CD4-positive, alpha-beta memory T cell (primary cell): ENCODE measurements at regions not wholly inside any gene's neighbourhood (a gene's known extent, or its start where the extent isn't known, plus 50 kb on each side); places are given as distances from the start of the nearest gene placed in this dataset.

Source experiments
- CTCF ChIA-PET: fragments of 350-600 bp; sonication (Branson Sonifier 250); formaldehyde crosslinking; loops from one replicate; lab custom pipeline; 2021; ENCODE audit warnings: inconsistent platforms; ENCODE audit not compliant: partially characterized antibody; lab: Charles Lee
- POLR2A ChIA-PET: fragments of 350-600 bp; sonication (Branson Sonifier 250); formaldehyde crosslinking; loops from one replicate; lab custom pipeline; 2021; ENCODE audit not compliant: partially characterized antibody; lab: Charles Lee
- DNase-seq, 5 donors: peaks; one replicate each; pipeline versions ENCODE4 v3.0.0 to v3.0.0-alpha.2; 2020 to 2022; ENCODE audit warnings: mixed read lengths in 1 of 5
- H3K27ac ChIP-seq: one replicate; pipeline ENCODE4 v1.7.0; 2013; ENCODE audit warnings: low read depth, low read length
- H3K27me3 ChIP-seq: 2 replicates; pipeline ENCODE4 v1.7.0; 2013; ENCODE audit warnings: mild to moderate bottlenecking, low read length, moderate library complexity; ENCODE audit not compliant: insufficient read depth
- H3K36me3 ChIP-seq: 2 replicates; pipeline ENCODE4 v1.7.0; 2013; ENCODE audit warnings: mild to moderate bottlenecking, low read length, moderate library complexity; ENCODE audit not compliant: insufficient read depth
- H3K4me1 ChIP-seq: 2 replicates; pipeline ENCODE4 v1.7.0; 2013; ENCODE audit warnings: mild to moderate bottlenecking, low read length, moderate library complexity; ENCODE audit not compliant: insufficient read depth
- H3K4me3 ChIP-seq, 2 donors: one replicate each; pipeline ENCODE4 v1.7.0; 2013; ENCODE audit warnings: low read length in 2 of 2, mild to moderate bottlenecking in 1 of 2
- H3K9me3 ChIP-seq, 2 donors: one replicate each; pipeline ENCODE4 v1.7.0; 2013; ENCODE audit warnings: low read length in 2 of 2, control low read depth in 1 of 2; ENCODE audit not compliant: control insufficient read depth in 1 of 2
- H3K27ac Mint-ChIP-seq, 7 donors: one replicate each; pipeline ENCODE4 v1.8.0; 2020 to 2021; ENCODE audit warnings: mixed read lengths in 7 of 7, mild to moderate bottlenecking in 6 of 7, inconsistent platforms in 3 of 7, moderate library complexity in 3 of 7
- H3K27me3 Mint-ChIP-seq, 2 donors: one replicate each; pipeline ENCODE4 v1.8.0; 2020 to 2021; ENCODE audit warnings: mixed read lengths in 2 of 2
- H3K36me3 Mint-ChIP-seq, 2 donors: one replicate each; pipeline ENCODE4 v1.8.0; 2020 to 2021; ENCODE audit warnings: mixed read lengths in 2 of 2, inconsistent platforms in 1 of 2, mild to moderate bottlenecking in 1 of 2
- H3K4me1 Mint-ChIP-seq, 4 donors: one replicate each; pipeline ENCODE4 v1.8.0; 2020 to 2021; ENCODE audit warnings: mixed read lengths in 4 of 4, mild to moderate bottlenecking in 1 of 4
- H3K4me3 Mint-ChIP-seq, 8 donors: one replicate each; pipeline ENCODE4 v1.8.0; 2020 to 2021; ENCODE audit warnings: mixed read lengths in 8 of 8, mild to moderate bottlenecking in 7 of 8, moderate library complexity in 6 of 8, inconsistent platforms in 3 of 8
- H3K9me3 Mint-ChIP-seq, 8 donors: one replicate each; pipeline ENCODE4 v1.8.0; 2020 to 2021; ENCODE audit warnings: mixed read lengths in 8 of 8, mild to moderate bottlenecking in 5 of 8, inconsistent platforms in 3 of 8, moderate library complexity in 1 of 8
- intact Hi-C: fragments of 100-400 bp; cut with micrococcal nuclease; formaldehyde crosslinking; loops from one replicate; pipeline ENCODE4 v1.15.1; 2023

GRCh38 chr2:133833746-133834145 lies 265.5 kb upstream of the NCKAP5 start:
- Mint-ChIP-seq H3K4me1 (no peaks in the 10 kb centered on the region), H3K27ac (no peak overlapping the region), H3K4me3 (no peak overlapping the region), H3K9me3 (no peaks in the 10 kb centered on the region), H3K36me3 (no peaks in the 10 kb centered on the region), H3K27me3 (peaks cover 0 to 5% of the 10 kb centered on the region in 2 donors)
- H3K4me3 ChIP-seq, result no peak overlapping the region
- DNase-seq, result no peak
- ChIA-PET CTCF (interaction anchor here (6.8 kb wide), 1 partner anchor 10 kb away, joined by 60 read pairs; no protein-coding TSS in a partner anchor), POLR2A (no interaction called here)
- no peaks in the 10 kb centered on the region for H3K9me3 ChIP-seq
- no peaks in the 10 kb centered on the region for H3K36me3 ChIP-seq
- peaks cover 3% of the 10 kb centered on the region for H3K27me3 ChIP-seq
- no peak overlapping the region for H3K27ac ChIP-seq
- intact Hi-C loops, result no loop called here
- no peaks in the 10 kb centered on the region for H3K4me1 ChIP-seq

- no peaks in the 10 kb centered on the region for H3K27me3 ChIP-seq
- no peak overlapping the region for H3K4me3 ChIP-seq
- no peak overlapping the region for H3K27ac ChIP-seq
- Mint-ChIP-seq H3K36me3 (no peaks in the 10 kb centered on the region), H3K9me3 (no peaks in the 10 kb centered on the region), H3K4me3 (no peak overlapping the region), H3K27me3 (peaks cover 0 to 4% of the 10 kb centered on the region in 2 donors), H3K27ac (no peak overlapping the region), H3K4me1 (no peaks in the 10 kb centered on the region)
- ChIA-PET POLR2A (no interaction called here), CTCF (interaction anchor here (6.8 kb wide), 1 partner anchor 8 kb away, joined by 60 read pairs; no protein-coding TSS in a partner anchor)
- H3K36me3 ChIP-seq, result no peaks in the 10 kb centered on the region
- intact Hi-C loops, result no loop called here
- no peaks in the 10 kb centered on the region for H3K9me3 ChIP-seq
- H3K4me1 ChIP-seq, result no peaks in the 10 kb centered on the region
- DNase-seq, result no peak
Measured at GRCh38 chr2:133835821-133836619, 267.8 kb upstream of the NCKAP5 start.

GRCh38 chr2:133836691-133837345 lies 268.6 kb upstream of the NCKAP5 start:
- Histone ChIP-seq H3K27ac (no peak overlapping the region), H3K4me1 (no peaks in the 10 kb centered on the region), H3K27me3 (no peaks in the 10 kb centered on the region), H3K36me3 (no peaks in the 10 kb centered on the region), H3K4me3 (no peak overlapping the region), H3K9me3 (no peaks in the 10 kb centered on the region)
- Mint-ChIP-seq H3K27me3 (peaks cover 0 to 3% of the 10 kb centered on the region in 2 donors), H3K27ac (no peak overlapping the region), H3K4me1 (no peaks in the 10 kb centered on the region), H3K9me3 (no peaks in the 10 kb centered on the region), H3K4me3 (no peak overlapping the region), H3K36me3 (no peaks in the 10 kb centered on the region)
- intact Hi-C loops, result no loop called here
- CTCF ChIA-PET, result interaction anchor here (6.8 kb wide), 1 partner anchor 7 kb away, joined by 60 read pairs; no protein-coding TSS in a partner anchor
- DNase-seq, result no peak
- POLR2A ChIA-PET, result no interaction called here

- no peak overlapping the region for H3K27ac Mint-ChIP-seq
- H3K4me3 Mint-ChIP-seq, result no peak overlapping the region
- no peak for DNase-seq
Measured at GRCh38 chr2:133837441-133838094, 269.3 kb upstream of the NCKAP5 start.

GRCh38 chr2:133838642-133839365 lies 270.5 kb upstream of the NCKAP5 start:
- Histone ChIP-seq H3K27me3 (no peaks in the 10 kb centered on the region), H3K27ac (no peak overlapping the region), H3K4me3 (no peak overlapping the region), H3K9me3 (no peaks in the 10 kb centered on the region), H3K36me3 (no peaks in the 10 kb centered on the region), H3K4me1 (no peaks in the 10 kb centered on the region)
- peaks cover 0 to under 1% (median under 1%) of the 10 kb centered on the region in 4 donors for H3K4me1 Mint-ChIP-seq
- DNase-seq, result no peak
- no peaks in the 10 kb centered on the region for H3K36me3 Mint-ChIP-seq
- H3K27ac Mint-ChIP-seq, result no peak overlapping the region
- peaks cover 0 to 2% (median 0%) of the 10 kb centered on the region in 8 donors for H3K9me3 Mint-ChIP-seq
- no peak overlapping the region for H3K4me3 Mint-ChIP-seq
- CTCF ChIA-PET, result interaction anchor here (2.3 kb wide), 1 partner anchor 11 kb away, joined by 7 read pairs; no protein-coding TSS in a partner anchor
- intact Hi-C loops, result no loop called here
- POLR2A ChIA-PET, result no interaction called here
- no peaks in the 10 kb centered on the region for H3K27me3 Mint-ChIP-seq

More at GRCh38 chr2:133837441-133838094, 269.3 kb upstream of the NCKAP5 start:
- no peaks in the 10 kb centered on the region for H3K9me3 ChIP-seq
- no peaks in the 10 kb centered on the region for H3K36me3 ChIP-seq
- H3K9me3 Mint-ChIP-seq, result no peaks in the 10 kb centered on the region
- ChIA-PET CTCF (interaction anchor here (6.8 kb wide), 1 partner anchor 7 kb away, joined by 60 read pairs; no protein-coding TSS in a partner anchor), POLR2A (no interaction called here)
- no peaks in the 10 kb centered on the region for H3K36me3 Mint-ChIP-seq
- peaks cover 0 to 2% of the 10 kb centered on the region in 2 donors for H3K27me3 Mint-ChIP-seq
- H3K4me3 ChIP-seq, result no peak overlapping the region
- intact Hi-C loops, result no loop called here
- H3K4me1 Mint-ChIP-seq, result no peaks in the 10 kb centered on the region
- no peaks in the 10 kb centered on the region for H3K27me3 ChIP-seq
- H3K4me1 ChIP-seq, result no peaks in the 10 kb centered on the region
- no peak overlapping the region for H3K27ac ChIP-seq

GRCh38 chr2:133839677-133840076 lies 271.4 kb upstream of the NCKAP5 start:
- Histone ChIP-seq H3K4me3 (no peak overlapping the region), H3K36me3 (no peaks in the 10 kb centered on the region), H3K27me3 (no peaks in the 10 kb centered on the region), H3K9me3 (no peaks in the 10 kb centered on the region), H3K27ac (no peak overlapping the region), H3K4me1 (no peaks in the 10 kb centered on the region)
- ChIA-PET CTCF (interaction anchor here (2.3 kb wide), 1 partner anchor 10 kb away, joined by 7 read pairs; no protein-coding TSS in a partner anchor), POLR2A (no interaction called here)
- DNase-seq, result no peak
- Mint-ChIP-seq H3K4me1 (peaks cover 3 to 7% (median 6%) of the 10 kb centered on the region in 4 donors), H3K9me3 (peaks cover 0 to 2% (median 0%) of the 10 kb centered on the region in 8 donors), H3K27me3 (peaks cover 0 to 2% of the 10 kb centered on the region in 2 donors), H3K36me3 (no peaks in the 10 kb centered on the region), H3K27ac (no peak overlapping the region), H3K4me3 (no peak overlapping the region)
- intact Hi-C loops, result no loop called here
